ENCODE measurements at regions not wholly inside any gene's neighbourhood (a gene's known extent, or its start where the extent isn't known, plus 50 kb on each side); places are given as distances from the start of the nearest gene placed in this dataset.

DNA sequence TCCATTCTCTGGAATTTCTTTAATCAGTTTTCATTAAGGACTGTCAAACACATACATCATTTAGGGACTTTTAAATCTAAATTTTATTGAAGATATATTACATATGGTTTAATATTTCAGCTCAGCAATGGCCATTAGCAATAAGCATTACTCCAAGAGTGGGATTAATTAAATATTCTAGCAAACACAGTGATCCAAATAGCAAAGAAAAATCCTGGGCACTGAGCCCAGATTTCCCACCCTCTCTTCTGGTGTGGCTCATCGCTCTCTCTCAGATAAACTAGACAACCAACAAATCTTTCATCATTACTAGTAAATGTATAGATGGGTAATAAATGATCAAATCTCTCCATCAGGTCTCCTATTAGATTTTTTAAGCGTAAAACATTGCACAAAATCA is 53.5 kb upstream of the FOXD3 start:
- Histone ChIP-seq H3K4me3 (no peak overlapping the region), H3K27ac (no peak overlapping the region), H3K4me1 (ENCODE audit: low read depth) (no peaks in the 10 kb centered on the region), H3K36me3 (no peaks in the 10 kb centered on the region), H3K9me3 (ENCODE audit: low read depth) (no peaks in the 10 kb centered on the region), H3K27me3 (no peaks in the 10 kb centered on the region)
- TF ChIP-seq, protein P1, sequence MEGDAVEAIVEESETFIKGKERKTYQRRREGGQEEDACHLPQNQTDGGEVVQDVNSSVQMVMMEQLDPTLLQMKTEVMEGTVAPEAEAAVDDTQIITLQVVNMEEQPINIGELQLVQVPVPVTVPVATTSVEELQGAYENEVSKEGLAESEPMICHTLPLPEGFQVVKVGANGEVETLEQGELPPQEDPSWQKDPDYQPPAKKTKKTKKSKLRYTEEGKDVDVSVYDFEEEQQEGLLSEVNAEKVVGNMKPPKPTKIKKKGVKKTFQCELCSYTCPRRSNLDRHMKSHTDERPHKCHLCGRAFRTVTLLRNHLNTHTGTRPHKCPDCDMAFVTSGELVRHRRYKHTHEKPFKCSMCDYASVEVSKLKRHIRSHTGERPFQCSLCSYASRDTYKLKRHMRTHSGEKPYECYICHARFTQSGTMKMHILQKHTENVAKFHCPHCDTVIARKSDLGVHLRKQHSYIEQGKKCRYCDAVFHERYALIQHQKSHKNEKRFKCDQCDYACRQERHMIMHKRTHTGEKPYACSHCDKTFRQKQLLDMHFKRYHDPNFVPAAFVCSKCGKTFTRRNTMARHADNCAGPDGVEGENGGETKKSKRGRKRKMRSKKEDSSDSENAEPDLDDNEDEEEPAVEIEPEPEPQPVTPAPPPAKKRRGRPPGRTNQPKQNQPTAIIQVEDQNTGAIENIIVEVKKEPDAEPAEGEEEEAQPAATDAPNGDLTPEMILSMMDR (IDR thresholded peaks at IDR 0.05; ENCODE audit: low read depth, low read length): no peak
- DNase-seq (ENCODE audit: low read depth in 1 of 2, low spot score in 1 of 2): no peak

DNA sequence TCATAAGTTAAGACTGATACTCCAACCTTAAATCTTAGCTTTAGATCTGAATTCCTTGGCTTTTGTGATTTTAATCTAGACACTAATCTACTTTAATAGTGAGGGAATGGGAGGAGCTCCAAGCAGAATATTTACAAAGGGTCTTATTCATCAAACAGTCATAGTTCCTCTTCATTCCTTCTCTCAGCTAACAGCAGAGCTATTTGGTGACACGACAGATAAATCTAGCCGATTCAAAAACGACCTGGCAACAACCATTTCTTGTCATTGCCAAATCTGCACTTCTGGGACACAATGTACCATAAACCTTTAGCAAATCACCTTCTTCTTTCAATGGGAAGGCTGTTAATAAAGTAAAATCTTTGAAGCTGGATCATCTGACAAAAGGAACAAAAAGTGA is 52.8 kb upstream of the FOXD3 start:
- H3K27ac ChIP-seq: no peak overlapping the region
- H3K4me3 ChIP-seq: no peak overlapping the region
- H3K9me3 ChIP-seq (ENCODE audit: low read depth): no peaks in the 10 kb centered on the region
- no peaks in the 10 kb centered on the region for H3K4me1 ChIP-seq (ENCODE audit: low read depth)
- no peak for DNase-seq (ENCODE audit: low read depth in 1 of 2, low spot score in 1 of 2)
- TF ChIP-seq, protein P1 (IDR thresholded peaks at IDR 0.05; ENCODE audit: low read depth, low read length): no peak
- no peaks in the 10 kb centered on the region for H3K27me3 ChIP-seq
- H3K36me3 ChIP-seq: no peaks in the 10 kb centered on the region

Measured in cardiac muscle cell (in vitro differentiated cells and primary cell).